CD4-positive, alpha-beta T cell (primary cell): ENCODE measurements at regions not wholly inside any gene's neighbourhood (a gene's known extent, or its start where the extent isn't known, plus 50 kb on each side); places are given as distances from the start of the nearest gene placed in this dataset.

Source experiments
- ATAC-seq: fragments of 200-7000 bp; cut with Tn5 transposase; one replicate; pipeline ENCODE4 v1.10.0; 2022; ENCODE audit warnings: mild to moderate bottlenecking; ENCODE audit not compliant: poor library complexity
- CTCF ChIA-PET: fragments of 350-600 bp; sonication (Branson Sonifier 250); formaldehyde crosslinking; loops from one replicate; lab custom pipeline; 2021; ENCODE audit warnings: antibody characterized with exemption, inconsistent platforms; lab: Charles Lee
- POLR2A ChIA-PET: fragments of 350-600 bp; sonication (Branson Sonifier 250); formaldehyde crosslinking; loops from one replicate; lab custom pipeline; 2021; ENCODE audit warnings: antibody characterized with exemption, inconsistent platforms; lab: Charles Lee
- DNase-seq, 14 experiments: peaks; one replicate each; pipeline ENCODE4 v3.0.0-alpha.2; 2013 to 2020; ENCODE audit warnings: mixed read lengths in 2 of 14
- H3K27ac ChIP-seq, 2 donors: one replicate each; pipeline versions ENCODE4 v1.5.1 to v1.7.0; 2013; ENCODE audit warnings: low read length in 2 of 2, low read depth in 1 of 2, mild to moderate bottlenecking in 1 of 2
- H3K27me3 ChIP-seq, 2 experiments: 1 replicate in 1 of 2; 2 replicates in 1 of 2; pipeline versions ENCODE4 v1.6.1 to v1.7.0; 2013; ENCODE audit warnings: low read length in 2 of 2, control low read depth in 1 of 2, mild to moderate bottlenecking in 1 of 2, moderate library complexity in 1 of 2; ENCODE audit not compliant: insufficient read depth in 2 of 2, control insufficient read depth in 1 of 2
- H3K36me3 ChIP-seq: one replicate; pipeline ENCODE4 v1.6.1; 2013; ENCODE audit warnings: low read length, control low read depth; ENCODE audit not compliant: insufficient read depth
- H3K4me1 ChIP-seq: one replicate; pipeline ENCODE4 v1.6.1; 2013; ENCODE audit warnings: low read length, control low read depth; ENCODE audit not compliant: insufficient read depth
- H3K4me3 ChIP-seq: one replicate; pipeline ENCODE4 v1.5.1; 2013; ENCODE audit warnings: mild to moderate bottlenecking, low read length, moderate library complexity
- H3K9me3 ChIP-seq, 2 experiments: 1 replicate in 1 of 2; 2 replicates in 1 of 2; pipeline versions ENCODE4 v1.6.1 to v1.7.0; 2013; ENCODE audit warnings: low read length in 2 of 2, mild to moderate bottlenecking in 2 of 2, control low read depth in 1 of 2, moderate library complexity in 1 of 2; ENCODE audit not compliant: control insufficient read depth in 1 of 2, insufficient read depth in 1 of 2
- H3K27ac Mint-ChIP-seq: one replicate; pipeline ENCODE4 v1.8.0; 2020; ENCODE audit warnings: mixed read lengths
- H3K27me3 Mint-ChIP-seq: one replicate; pipeline ENCODE4 v1.8.0; 2021; ENCODE audit warnings: mixed read lengths
- H3K36me3 Mint-ChIP-seq: one replicate; pipeline ENCODE4 v1.8.0; 2021; ENCODE audit warnings: low read depth, mixed read lengths
- H3K4me1 Mint-ChIP-seq: one replicate; pipeline ENCODE4 v1.8.0; 2021; ENCODE audit warnings: low read depth, mixed read lengths
- H3K4me3 Mint-ChIP-seq: one replicate; pipeline ENCODE4 v1.8.0; 2020; ENCODE audit warnings: mild to moderate bottlenecking, mixed read lengths
- H3K9me3 Mint-ChIP-seq: one replicate; pipeline ENCODE4 v1.8.0; 2020; ENCODE audit warnings: mixed read lengths
- CTCF ChIP-seq: fragments of 200-600 bp; IDR thresholded peaks from one replicate; pipeline ENCODE4 v1.8.0; 2022; ENCODE audit warnings: antibody characterized with exemption, mild to moderate bottlenecking
- intact Hi-C, 2 experiments: fragments of 100-400 bp; cut with DNase I in 1 of 2; cut with micrococcal nuclease in 1 of 2; formaldehyde crosslinking; loops; one replicate each; pipeline versions ENCODE4 v1.15.1 to v1.9.0; 2023 to 2025; cut with DNase I, micrococcal nuclease

GRCh38 chr7:80357530-80357929 lies 154.3 kb downstream of the GNAT3 start:
- intact Hi-C loops, result no loop called here
- Mint-ChIP-seq H3K27ac (no peak overlapping the region), H3K36me3 (no peaks in the 10 kb centered on the region), H3K4me3 (no peak overlapping the region), H3K9me3 (peaks cover 3% of the 10 kb centered on the region), H3K4me1 (no peaks in the 10 kb centered on the region), H3K27me3 (no peaks in the 10 kb centered on the region)
- DNase-seq, result no peak
- ATAC-seq, result no peak
- no peaks in the 10 kb centered on the region for H3K9me3 ChIP-seq
- no peaks in the 10 kb centered on the region for H3K36me3 ChIP-seq
- no peaks in the 10 kb centered on the region for H3K4me1 ChIP-seq
- ChIA-PET POLR2A (no interaction called here), CTCF (no interaction called here)
- H3K27ac ChIP-seq, result no peak overlapping the region
- H3K27me3 ChIP-seq, result no peaks in the 10 kb centered on the region
- TF ChIP-seq CTCF, result no peak
- no peak overlapping the region for H3K4me3 ChIP-seq

- no peak for TF ChIP-seq CTCF
- no peaks in the 10 kb centered on the region for H3K4me1 Mint-ChIP-seq
These were observed 161.4 kb downstream of the GNAT3 start for GRCh38 chr7:80350430-80350829.

GRCh38 chr7:80348223-80348622 lies 163.6 kb downstream of the GNAT3 start:
- DNase-seq (no peak), ATAC-seq (no peak)
- CTCF ChIA-PET, result no interaction called here

More at GRCh38 chr7:80350430-80350829, 161.4 kb downstream of the GNAT3 start:
- ChIA-PET CTCF (no interaction called here), POLR2A (no interaction called here)
- H3K4me3 ChIP-seq, result no peak overlapping the region
- H3K36me3 ChIP-seq, result no peaks in the 10 kb centered on the region
- ATAC-seq (no peak), DNase-seq (no peak)
- no peaks in the 10 kb centered on the region for H3K27me3 ChIP-seq
- Mint-ChIP-seq H3K36me3 (no peaks in the 10 kb centered on the region), H3K9me3 (peaks cover 3% of the 10 kb centered on the region), H3K27me3 (no peaks in the 10 kb centered on the region), H3K4me3 (no peak overlapping the region), H3K27ac (no peak overlapping the region)
- intact Hi-C loops, result no loop called here
- H3K27ac ChIP-seq, result no peak overlapping the region
- H3K4me1 ChIP-seq, result no peaks in the 10 kb centered on the region
- H3K9me3 ChIP-seq, result peaks cover 0 to 4% of the 10 kb centered on the region in 2 experiments

More at GRCh38 chr7:80348223-80348622, 163.6 kb downstream of the GNAT3 start:
- Histone ChIP-seq H3K36me3 (no peaks in the 10 kb centered on the region), H3K27ac (no peak overlapping the region), H3K9me3 (peaks cover 0 to 4% of the 10 kb centered on the region in 2 experiments), H3K27me3 (no peaks in the 10 kb centered on the region), H3K4me1 (no peaks in the 10 kb centered on the region), H3K4me3 (no peak overlapping the region)
- no peak overlapping the region for H3K27ac Mint-ChIP-seq
- H3K9me3 Mint-ChIP-seq, result no peaks in the 10 kb centered on the region
- TF ChIP-seq CTCF, result no peak
- H3K4me1 Mint-ChIP-seq, result no peaks in the 10 kb centered on the region
- intact Hi-C loops, result no loop called here
- no peak overlapping the region for H3K4me3 Mint-ChIP-seq
- no peaks in the 10 kb centered on the region for H3K27me3 Mint-ChIP-seq
- POLR2A ChIA-PET, result no interaction called here
- H3K36me3 Mint-ChIP-seq, result no peaks in the 10 kb centered on the region
